LNCaP clone FGC (cell line): ENCODE measurements at regions not wholly inside any gene's neighbourhood (a gene's known extent, or its start where the extent isn't known, plus 50 kb on each side); places are given as distances from the start of the nearest gene placed in this dataset.
A peak's percentile ranks its signal among the peaks of the same experiment; 100 is the strongest.

ENCODE experiments used
- DNase-seq: peaks from one replicate; pipeline ENCODE4 v3.0.0-alpha.2; 2011; ENCODE audit warnings: low read depth
- H3K4me3 ChIP-seq: 2 replicates; pipeline ENCODE4 v1.5.1; 2011; ENCODE audit warnings: mild to moderate bottlenecking, low read depth, low read length, control low read depth
- TF ChIP-seq, protein P1 (sequence below): IDR thresholded peaks from 2 replicates; pipeline ENCODE4 v1.5.1; 2012; ENCODE audit warnings: mild to moderate bottlenecking; ENCODE audit not compliant: control insufficient read depth, insufficient read depth; ENCODE audit errors: extremely low read depth

DNA sequence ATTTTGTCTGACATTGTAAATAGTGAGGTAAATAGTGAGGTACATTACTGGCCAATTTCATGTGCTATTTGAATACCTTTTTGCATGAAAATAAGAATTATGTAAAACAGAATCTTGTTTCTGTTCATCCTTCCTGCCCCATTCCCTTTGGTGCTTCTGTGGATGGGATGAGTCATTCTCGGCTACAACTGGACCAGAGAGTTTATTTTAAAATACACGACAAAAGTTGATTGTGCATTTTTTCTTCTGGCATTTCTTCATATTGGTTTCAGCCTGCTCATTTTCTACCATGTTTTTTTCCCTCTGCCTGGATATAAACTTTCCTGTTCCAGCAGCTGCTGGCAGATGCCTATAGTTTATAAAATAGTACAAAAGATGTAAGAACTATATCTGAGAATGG lies 107.5 kb downstream of the CYSLTR2 start:
- no peak overlapping the region for H3K4me3 ChIP-seq
- TF ChIP-seq, protein P1, sequence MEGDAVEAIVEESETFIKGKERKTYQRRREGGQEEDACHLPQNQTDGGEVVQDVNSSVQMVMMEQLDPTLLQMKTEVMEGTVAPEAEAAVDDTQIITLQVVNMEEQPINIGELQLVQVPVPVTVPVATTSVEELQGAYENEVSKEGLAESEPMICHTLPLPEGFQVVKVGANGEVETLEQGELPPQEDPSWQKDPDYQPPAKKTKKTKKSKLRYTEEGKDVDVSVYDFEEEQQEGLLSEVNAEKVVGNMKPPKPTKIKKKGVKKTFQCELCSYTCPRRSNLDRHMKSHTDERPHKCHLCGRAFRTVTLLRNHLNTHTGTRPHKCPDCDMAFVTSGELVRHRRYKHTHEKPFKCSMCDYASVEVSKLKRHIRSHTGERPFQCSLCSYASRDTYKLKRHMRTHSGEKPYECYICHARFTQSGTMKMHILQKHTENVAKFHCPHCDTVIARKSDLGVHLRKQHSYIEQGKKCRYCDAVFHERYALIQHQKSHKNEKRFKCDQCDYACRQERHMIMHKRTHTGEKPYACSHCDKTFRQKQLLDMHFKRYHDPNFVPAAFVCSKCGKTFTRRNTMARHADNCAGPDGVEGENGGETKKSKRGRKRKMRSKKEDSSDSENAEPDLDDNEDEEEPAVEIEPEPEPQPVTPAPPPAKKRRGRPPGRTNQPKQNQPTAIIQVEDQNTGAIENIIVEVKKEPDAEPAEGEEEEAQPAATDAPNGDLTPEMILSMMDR = no peak
- DNase-seq = no peak

DNA sequence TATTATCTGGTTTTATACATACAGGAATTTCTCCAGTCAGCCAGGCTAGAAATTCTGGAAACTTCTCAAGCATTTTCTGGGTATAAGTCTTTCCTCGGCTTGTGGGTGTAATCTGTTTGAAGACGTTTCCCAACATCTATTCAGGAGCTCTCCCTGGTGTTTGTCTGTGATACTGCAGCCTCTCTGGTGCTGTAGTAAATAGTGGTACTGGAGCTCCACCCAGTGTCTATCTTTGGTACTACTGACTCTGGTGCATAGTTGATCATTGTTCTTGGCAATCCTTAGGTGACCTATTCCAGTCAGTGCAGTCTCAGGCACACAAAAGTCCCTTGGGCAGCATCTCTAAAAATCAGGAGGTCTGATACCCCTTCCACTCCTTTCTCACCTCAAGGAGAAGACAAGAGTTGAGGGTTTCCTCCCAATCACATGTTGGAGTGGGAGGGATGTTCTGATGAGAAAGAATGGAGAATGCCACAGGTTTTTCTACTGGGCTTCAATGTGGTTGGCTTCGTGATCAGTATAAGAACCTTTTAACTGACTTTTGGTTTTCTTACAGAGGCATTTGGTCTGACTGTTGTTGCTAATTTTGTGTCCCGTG lies 115.5 kb downstream of the CYSLTR2 start:
- TF ChIP-seq, protein P1 = peak; percentile 97
- DNase-seq = peak; percentile 69
- H3K4me3 ChIP-seq = no peak overlapping the region

DNA sequence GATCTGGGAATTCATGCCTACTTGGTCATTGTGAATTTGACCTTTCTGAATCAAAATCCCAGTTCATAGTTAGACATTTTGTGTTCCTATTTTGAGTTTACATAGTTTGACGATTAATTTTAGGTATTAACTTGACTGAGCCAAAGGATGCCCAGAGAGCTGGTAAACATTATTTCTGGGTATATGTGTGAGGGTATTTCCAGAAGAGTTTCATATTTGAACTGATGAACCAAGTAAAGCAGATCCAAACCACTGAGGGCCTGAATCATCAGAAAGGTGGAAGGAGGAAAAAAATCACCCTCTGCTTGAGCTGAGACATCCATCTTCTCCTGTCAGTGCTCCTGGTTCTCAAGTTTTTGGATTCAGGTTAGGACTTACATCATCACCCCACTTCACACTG lies 116.6 kb downstream of the CYSLTR2 start:
- TF ChIP-seq, protein P1 = no peak
- no peak for DNase-seq
- no peak overlapping the region for H3K4me3 ChIP-seq

DNA sequence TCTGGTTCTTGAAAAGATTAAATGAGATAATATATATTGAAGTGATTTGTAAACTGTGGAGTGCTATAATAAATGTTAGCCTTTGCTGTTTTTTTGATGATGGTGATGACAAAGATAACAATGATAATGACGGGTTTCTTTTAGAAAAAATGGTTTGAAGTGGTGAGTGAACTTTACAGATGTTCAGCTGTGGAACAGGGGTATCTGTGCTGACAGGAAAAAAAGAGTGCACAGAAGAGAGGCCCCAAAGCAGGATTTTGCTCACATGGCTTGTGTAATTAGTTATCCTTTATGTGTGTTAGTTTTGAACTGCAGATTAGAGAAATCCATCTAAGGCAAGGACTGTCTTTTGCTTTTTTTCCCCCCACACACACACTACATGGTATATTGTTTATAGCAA lies 119.2 kb downstream of the CYSLTR2 start:
- TF ChIP-seq, protein P1 = no peak
- H3K4me3 ChIP-seq = no peak overlapping the region
- DNase-seq = no peak

DNA sequence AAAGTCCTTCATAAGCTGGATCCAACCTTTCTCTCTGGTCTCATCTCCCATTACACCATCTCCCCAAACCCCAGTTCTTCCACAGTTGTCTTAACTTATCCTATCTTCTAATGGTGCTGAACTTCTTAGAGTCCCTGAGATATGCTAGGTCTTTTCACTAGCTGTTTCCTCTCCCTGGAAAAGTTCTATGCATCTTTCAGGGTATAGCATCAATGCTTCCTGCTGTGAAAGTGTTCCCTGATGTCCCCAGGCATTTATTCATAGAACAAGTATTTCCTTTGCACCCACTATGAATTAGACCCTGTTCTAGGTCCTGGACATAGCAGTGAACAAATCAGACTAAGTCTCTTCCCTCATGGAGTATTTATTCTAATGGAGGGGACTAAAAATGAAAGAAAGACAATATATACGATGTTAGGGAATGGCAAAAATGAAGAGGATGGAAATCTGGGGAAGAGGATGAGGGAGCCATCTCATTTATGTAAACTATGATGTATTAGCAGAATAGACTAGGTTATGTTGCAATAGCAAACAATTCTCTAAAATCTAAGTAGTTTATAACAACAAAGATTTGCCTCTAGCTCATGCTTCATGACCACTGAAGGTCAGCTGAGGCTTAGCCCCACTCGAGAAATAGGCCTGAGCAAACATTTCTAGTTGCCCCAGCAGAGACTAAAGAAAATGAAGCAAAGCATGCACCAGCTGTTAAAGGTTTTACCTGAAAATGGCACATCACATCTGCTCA lies 120.0 kb downstream of the CYSLTR2 start:
- DNase-seq = no peak
- TF ChIP-seq, protein P1 = no peak
- H3K4me3 ChIP-seq = no peak overlapping the region

DNA sequence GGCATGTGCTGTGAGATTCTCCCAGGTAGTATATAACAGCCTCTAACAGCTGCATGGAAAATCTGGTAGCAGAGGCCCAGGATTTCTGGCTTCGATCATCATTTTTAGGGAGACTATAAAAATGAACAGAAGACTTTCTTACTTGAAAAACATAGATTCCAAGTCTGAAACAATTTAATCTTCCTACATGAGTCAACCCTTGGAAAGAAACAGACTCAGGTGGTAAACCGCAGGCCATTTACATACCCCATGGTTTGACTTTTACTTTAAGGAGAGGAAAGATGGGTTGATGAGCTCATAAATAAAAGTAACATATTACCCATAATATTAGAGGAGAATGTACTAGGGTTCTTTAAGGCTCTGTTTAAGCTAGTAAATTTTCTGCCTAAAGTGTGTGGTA lies 121.6 kb downstream of the CYSLTR2 start:
- no peak overlapping the region for H3K4me3 ChIP-seq
- DNase-seq = no peak
- TF ChIP-seq, protein P1 = no peak
